Transverse colon (tissue), 4 donors: ENCODE measurements at regions not wholly inside any gene's neighbourhood (a gene's known extent, or its start where the extent isn't known, plus 50 kb on each side); places are given as distances from the start of the nearest gene placed in this dataset.

Experiments used
- DNase-seq: peaks from one replicate; pipeline ENCODE4 v3.0.0-alpha.2; 2019
- H3K27ac ChIP-seq, 4 donors: fragments of 200-600 bp; sonication (generic); 2 replicates each; pipeline ENCODE4 v1.5.1; 2016 to 2018; ENCODE audit warnings: inconsistent platforms in 4 of 4
- H3K27me3 ChIP-seq: fragments of 200-600 bp; sonication (generic); 2 replicates; pipeline ENCODE4 v1.5.1; 2017; ENCODE audit warnings: inconsistent platforms
- H3K36me3 ChIP-seq, 4 donors: fragments of 200-600 bp; sonication (generic); 2 replicates each; pipeline ENCODE4 v1.5.1; 2017 to 2019; ENCODE audit warnings: inconsistent platforms in 4 of 4
- H3K4me1 ChIP-seq, 4 donors: fragments of 200-600 bp; sonication (generic); 2 replicates each; pipeline ENCODE4 v1.5.1; 2017 to 2020; ENCODE audit warnings: inconsistent platforms in 4 of 4
- H3K4me3 ChIP-seq, 4 donors: fragments of 200-600 bp; sonication (generic); 1 replicate in 1 of 4; 2 replicates in 3 of 4; pipeline versions ENCODE4 v1.5.1 to v1.6.1; 2017 to 2019; ENCODE audit warnings: inconsistent platforms in 4 of 4
- H3K9me3 ChIP-seq, 2 donors: fragments of 200-600 bp; sonication (generic); 2 replicates each; pipeline ENCODE4 v1.5.1; 2017 to 2019; ENCODE audit warnings: inconsistent platforms in 2 of 2
- CTCF ChIP-seq, 5 experiments: fragments of 200-600 bp in 3 of 5; fragments of 450-650 bp in 2 of 5; sonication (generic) in 3 of 5; IDR thresholded peaks; 1 replicate in 2 of 5; 2 replicates in 3 of 5; pipeline ENCODE4 v1.5.1; 2016 to 2017; ENCODE audit warnings: antibody characterized with exemption in 5 of 5, inconsistent platforms in 3 of 5, mild to moderate bottlenecking in 2 of 5, moderate library complexity in 1 of 5
- EP300 ChIP-seq: sonication (generic); formaldehyde crosslinking; IDR thresholded peaks from one replicate; pipeline ENCODE4 v1.6.1; 2017; ENCODE audit warnings: antibody characterized with exemption, low read depth
- POLR2A ChIP-seq: fragments of 450-650 bp; IDR thresholded peaks from one replicate; pipeline ENCODE4 v1.6.1; 2016; ENCODE audit warnings: antibody characterized with exemption, mild to moderate bottlenecking, moderate library complexity
- POLR2AphosphoS5 ChIP-seq, 3 donors: sonication (generic); formaldehyde crosslinking; IDR thresholded peaks; one replicate each; pipeline ENCODE4 v1.6.1; 2016; ENCODE audit warnings: antibody characterized with exemption in 3 of 3
- WGBS, 2 donors: methylation state at CpG; one replicate each; pipeline ENCODE4 v1.1.5; 2018; ENCODE audit warnings: low coverage in 1 of 2; 5-methylcytosine and 5-hydroxymethylcytosine counted together
- in situ Hi-C, 4 donors: fragments of 200-750 bp; cut with MboI; loops; one replicate each; pipeline versions ENCODE4 v1.15.0 to v1.15.1; 2017; ENCODE audit warnings: low sequenced_read_pairs in 3 of 4, low pct_ligation_motif_present in 1 of 4, low pct_unique_long_range_greater_than_20kb in 1 of 4
- intact Hi-C: fragments of 100-400 bp; cut with DNase I; formaldehyde crosslinking; loops from one replicate; pipeline ENCODE4 v1.15.1; 2023; ENCODE audit warnings: low total_unique reads

- DNase-seq, result no peak
- TF ChIP-seq POLR2A (no peak), CTCF (IDR thresholded peaks at IDR 0.05) (no peak), EP300 (no peak)
- WGBS, 2 donors, result 79 to 87% methylated on average over 2 of the region's 2 CpGs
- H3K9me3 ChIP-seq, result no peaks in the 10 kb centered on the region
- H3K4me3 ChIP-seq, result no peak overlapping the region
- in situ Hi-C loops, result no loop called here
- H3K27me3 ChIP-seq, result no peaks in the 10 kb centered on the region
- intact Hi-C loops, result no loop called here
- H3K27ac ChIP-seq, result no peak overlapping the region
- H3K36me3 ChIP-seq, result no peaks in the 10 kb centered on the region
- no peaks in the 10 kb centered on the region for H3K4me1 ChIP-seq
Measured at GRCh38 chr9:26311463-26311995, 581.1 kb downstream of the CAAP1 start.

DNA sequence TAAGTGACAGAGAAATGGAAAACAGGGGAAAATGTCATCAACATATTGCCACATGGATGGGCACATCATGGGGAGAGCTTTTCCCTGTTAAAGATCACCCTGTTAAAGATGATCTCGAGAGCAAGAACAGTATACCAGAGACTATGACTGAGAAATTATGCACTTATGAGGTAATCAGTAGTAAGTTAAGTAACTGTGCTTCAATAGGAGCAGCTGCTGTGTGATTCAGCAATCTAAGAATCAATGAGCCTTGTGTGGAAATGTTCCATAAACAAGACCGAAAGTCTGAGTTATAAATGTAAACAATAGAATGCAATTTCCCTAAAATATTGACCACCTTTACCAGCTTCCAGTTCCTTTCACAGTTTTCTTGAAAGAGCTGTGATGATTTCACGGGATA, 582.3 kb downstream of the CAAP1 start:
- H3K9me3 ChIP-seq, result no peaks in the 10 kb centered on the region
- DNase-seq, result no peak
- intact Hi-C loops (no loop called here), in situ Hi-C loops (no loop called here)
- H3K27ac ChIP-seq, result no peak overlapping the region
- no peaks in the 10 kb centered on the region for H3K4me1 ChIP-seq
- WGBS, 2 donors, result 35 to 57% methylated on average over 2 to 3 of the region's 3 CpGs
- no peak overlapping the region for H3K4me3 ChIP-seq
- H3K27me3 ChIP-seq, result no peaks in the 10 kb centered on the region
- H3K36me3 ChIP-seq, result no peaks in the 10 kb centered on the region
- TF ChIP-seq CTCF (IDR thresholded peaks at IDR 0.05) (no peak), EP300 (no peak), POLR2A (no peak), POLR2AphosphoS5 (IDR thresholded peaks at IDR 0.05) (no peak)

DNA sequence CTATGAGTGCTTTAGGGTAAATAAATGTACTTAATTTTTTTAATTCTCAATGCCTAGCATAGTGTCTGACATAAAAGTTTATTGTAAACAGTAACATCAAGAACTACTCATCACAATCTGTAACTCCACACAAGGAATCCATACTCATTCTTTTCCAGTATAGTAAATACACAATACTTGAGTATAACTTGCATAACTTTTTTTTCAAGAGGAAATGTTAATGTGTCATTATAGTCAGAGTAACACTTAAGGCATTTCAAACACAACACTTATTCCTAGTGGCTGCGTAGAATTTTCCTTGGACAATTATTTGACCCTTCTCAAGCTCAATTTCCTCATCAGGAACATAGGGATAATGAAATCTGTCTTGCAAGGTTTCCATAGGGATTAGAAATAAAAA, 584.3 kb downstream of the CAAP1 start:
- TF ChIP-seq EP300, result no peak
- no peak for TF ChIP-seq POLR2AphosphoS5 (IDR thresholded peaks at IDR 0.05)
- no peak for TF ChIP-seq CTCF (IDR thresholded peaks at IDR 0.05)
- TF ChIP-seq POLR2A, result no peak
- in situ Hi-C loops (no loop called here), intact Hi-C loops (no loop called here)
- Histone ChIP-seq H3K9me3 (no peaks in the 10 kb centered on the region), H3K4me3 (no peak overlapping the region), H3K27ac (no peak overlapping the region), H3K4me1 (no peaks in the 10 kb centered on the region), H3K36me3 (no peaks in the 10 kb centered on the region), H3K27me3 (no peaks in the 10 kb centered on the region)
- WGBS, 2 donors, result 74 to 93% methylated on average over 1 of the region's 1 CpG
- no peak for DNase-seq

DNA sequence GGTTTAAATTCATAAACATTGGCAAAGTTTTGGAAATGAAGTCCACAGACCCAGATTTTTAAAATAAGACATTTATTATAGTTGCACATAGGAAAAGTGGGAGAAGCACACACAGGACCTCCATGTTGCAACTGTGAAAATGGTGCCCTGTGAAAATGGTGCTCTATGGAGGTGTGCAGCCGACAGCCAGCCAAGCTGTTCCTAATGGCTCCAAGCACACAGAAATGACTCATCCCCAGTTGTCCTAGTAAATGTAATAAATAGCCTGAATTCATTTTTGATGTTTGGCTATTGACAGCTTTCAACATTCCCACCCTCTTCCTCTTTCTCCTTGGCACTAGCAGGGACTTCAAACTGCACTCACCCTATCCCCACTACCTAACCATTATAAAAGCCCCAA, 590.9 kb downstream of the CAAP1 start:
- intact Hi-C loops (no loop called here), in situ Hi-C loops (no loop called here)
- Histone ChIP-seq H3K27ac (no peak overlapping the region), H3K4me1 (no peaks in the 10 kb centered on the region), H3K27me3 (no peaks in the 10 kb centered on the region), H3K9me3 (no peaks in the 10 kb centered on the region), H3K4me3 (no peak overlapping the region), H3K36me3 (no peaks in the 10 kb centered on the region)
- no peak for DNase-seq
- WGBS, 2 donors, result 91 to 93% methylated on average over 1 of the region's 1 CpG
- no peak for TF ChIP-seq EP300
- no peak for TF ChIP-seq CTCF (IDR thresholded peaks at IDR 0.05)
- TF ChIP-seq POLR2AphosphoS5 (IDR thresholded peaks at IDR 0.05), result no peak
- TF ChIP-seq POLR2A, result no peak
